GM12873 (cell line): ENCODE measurements at regions not wholly inside any gene's neighbourhood (a gene's known extent, or its start where the extent isn't known, plus 50 kb on each side); places are given as distances from the start of the nearest gene placed in this dataset.

Experiments used
- TF ChIP-seq, protein P1 (sequence below): IDR thresholded peaks from 2 replicates; pipeline ENCODE4 v1.5.1; 2012; ENCODE audit warnings: low read depth, mild to moderate bottlenecking, moderate library complexity, low read length, control low read depth; ENCODE audit not compliant: insufficient read depth; ENCODE audit errors: missing control alignments

DNA sequence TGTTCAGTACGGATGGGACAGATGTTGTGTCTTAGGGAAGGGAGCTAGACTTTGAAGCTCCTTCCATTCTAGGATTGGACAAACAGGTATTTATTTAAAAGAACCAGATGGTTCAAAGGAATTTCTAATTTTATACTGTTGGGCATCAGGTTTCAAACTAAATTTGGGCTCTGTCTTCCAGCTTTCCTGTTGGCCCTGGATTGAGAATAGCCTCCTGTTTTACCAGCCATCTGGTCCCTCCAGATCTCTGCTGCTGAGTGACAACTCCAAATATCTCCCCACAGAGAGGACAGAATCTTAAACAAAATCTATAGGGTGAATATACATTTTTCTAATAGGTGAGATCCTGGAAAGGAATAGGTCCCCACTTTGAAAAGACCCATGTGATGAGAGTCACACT is 52.5 kb upstream of the CNIH3 start:
- TF ChIP-seq, protein P1, sequence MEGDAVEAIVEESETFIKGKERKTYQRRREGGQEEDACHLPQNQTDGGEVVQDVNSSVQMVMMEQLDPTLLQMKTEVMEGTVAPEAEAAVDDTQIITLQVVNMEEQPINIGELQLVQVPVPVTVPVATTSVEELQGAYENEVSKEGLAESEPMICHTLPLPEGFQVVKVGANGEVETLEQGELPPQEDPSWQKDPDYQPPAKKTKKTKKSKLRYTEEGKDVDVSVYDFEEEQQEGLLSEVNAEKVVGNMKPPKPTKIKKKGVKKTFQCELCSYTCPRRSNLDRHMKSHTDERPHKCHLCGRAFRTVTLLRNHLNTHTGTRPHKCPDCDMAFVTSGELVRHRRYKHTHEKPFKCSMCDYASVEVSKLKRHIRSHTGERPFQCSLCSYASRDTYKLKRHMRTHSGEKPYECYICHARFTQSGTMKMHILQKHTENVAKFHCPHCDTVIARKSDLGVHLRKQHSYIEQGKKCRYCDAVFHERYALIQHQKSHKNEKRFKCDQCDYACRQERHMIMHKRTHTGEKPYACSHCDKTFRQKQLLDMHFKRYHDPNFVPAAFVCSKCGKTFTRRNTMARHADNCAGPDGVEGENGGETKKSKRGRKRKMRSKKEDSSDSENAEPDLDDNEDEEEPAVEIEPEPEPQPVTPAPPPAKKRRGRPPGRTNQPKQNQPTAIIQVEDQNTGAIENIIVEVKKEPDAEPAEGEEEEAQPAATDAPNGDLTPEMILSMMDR = no peak

DNA sequence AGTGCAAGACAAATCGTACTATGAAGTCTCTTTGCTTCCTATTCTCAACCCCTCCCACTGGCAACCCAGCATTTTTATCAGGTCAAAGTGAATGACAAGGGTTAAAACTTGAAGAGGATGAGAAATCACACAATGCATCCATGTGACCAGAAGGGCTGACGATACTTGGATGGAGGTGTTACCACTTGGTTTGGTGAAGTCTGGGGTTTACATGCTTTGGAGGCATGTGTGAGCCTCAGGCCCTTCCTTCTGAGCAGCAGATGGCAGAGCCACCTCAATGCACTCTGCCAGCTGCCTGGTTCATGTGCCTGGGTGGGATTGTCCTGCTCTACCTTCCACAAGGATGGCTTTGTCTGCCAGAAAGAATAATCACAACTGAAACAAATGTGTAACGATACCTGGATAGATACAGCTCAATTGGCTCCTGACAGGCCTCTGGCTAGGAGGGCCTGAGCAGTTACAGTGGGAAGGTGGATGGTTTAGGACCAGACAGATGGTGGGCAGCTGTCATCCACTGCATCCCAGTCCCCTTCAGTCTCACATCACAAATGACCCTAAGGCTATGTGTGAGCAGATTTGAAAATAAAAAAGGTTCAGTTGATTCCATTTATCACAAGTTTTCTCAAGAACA is 51.5 kb upstream of the CNIH3 start:
- TF ChIP-seq, protein P1 = no peak

DNA sequence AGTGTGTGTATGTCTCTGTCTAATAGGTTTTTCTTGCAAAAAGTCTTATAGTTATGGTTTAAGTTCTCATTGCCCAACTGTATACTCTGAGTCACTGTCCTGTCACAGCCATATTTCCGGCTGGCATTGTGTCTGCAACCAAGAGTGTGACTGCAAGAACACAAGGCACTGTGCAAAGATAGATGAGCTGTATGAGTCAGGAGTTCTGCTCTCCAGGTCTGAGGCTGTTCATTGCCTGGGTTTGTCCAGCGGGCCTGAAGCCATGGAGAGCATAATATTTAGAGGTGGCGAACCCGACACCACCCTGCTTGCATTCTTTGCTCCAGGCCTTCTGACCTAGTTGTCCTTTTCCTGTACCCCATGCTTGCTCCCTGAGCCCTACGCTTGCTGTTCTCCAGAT is 50.9 kb upstream of the CNIH3 start:
- TF ChIP-seq, protein P1 = no peak

DNA sequence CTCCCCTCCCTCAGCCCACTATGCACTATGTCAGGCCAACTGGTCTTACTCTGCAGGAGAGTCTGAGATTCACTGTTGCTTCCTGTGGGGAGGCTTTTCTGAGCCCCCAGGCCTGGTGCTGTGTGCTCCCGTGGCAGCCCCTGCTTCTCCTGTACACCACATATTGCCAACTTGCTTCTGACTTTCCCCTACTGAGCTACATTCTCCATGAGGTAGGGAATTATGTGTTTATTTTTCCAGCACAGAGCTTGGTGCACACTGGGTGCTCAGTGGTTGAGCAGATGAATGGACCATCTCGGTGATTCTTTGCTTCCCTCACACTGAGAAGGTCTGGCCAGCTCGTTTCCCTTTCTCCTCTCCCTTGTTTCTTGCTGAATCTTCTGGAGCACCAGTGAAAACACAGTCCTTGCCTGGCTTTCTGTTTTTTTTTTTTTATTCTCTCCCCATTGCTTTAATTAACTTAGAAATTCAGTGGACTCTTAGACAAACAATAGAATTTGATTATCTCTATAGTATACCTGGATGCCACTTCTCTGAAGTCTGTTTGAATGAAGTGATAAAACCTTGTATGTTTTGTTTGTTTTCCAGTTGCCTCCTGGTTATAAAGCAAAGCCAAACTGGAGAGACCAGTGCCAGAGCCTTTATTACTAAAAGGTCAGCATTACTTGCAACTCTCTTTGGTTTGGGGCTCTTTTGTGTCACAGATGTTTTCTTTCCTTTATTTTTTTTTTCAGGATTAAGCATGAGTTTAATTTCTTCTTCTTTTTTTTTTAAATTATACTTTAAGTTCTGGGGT is 50.3 kb upstream of the CNIH3 start:
- TF ChIP-seq, protein P1 = no peak
